Adrenal gland (tissue), 9 donors: ENCODE measurements at regions not wholly inside any gene's neighbourhood (a gene's known extent, or its start where the extent isn't known, plus 50 kb on each side); places are given as distances from the start of the nearest gene placed in this dataset.

Experiments used
- DNase-seq, 7 donors: peaks; one replicate each; pipeline ENCODE4 v3.0.0-alpha.2; 2019 to 2020
- H3K27ac ChIP-seq, 5 donors: fragments of 200-600 bp; sonication (generic) in 4 of 5; 1 replicate in 3 of 5; 2 replicates in 2 of 5; pipeline versions ENCODE4 v1.5.1 to v1.8.0; 2016 to 2020; ENCODE audit warnings: mild to moderate bottlenecking in 1 of 5
- H3K27me3 ChIP-seq: fragments of 200-600 bp; 2 replicates; pipeline ENCODE4 v1.8.0; 2021
- H3K36me3 ChIP-seq, 2 donors: fragments of 200-600 bp; replicated peaks in 1 of 2; 1 replicate in 1 of 2; 2 replicates in 1 of 2; pipeline versions ENCODE4 v1.5.1 to v1.8.0; 2018 to 2022
- H3K4me1 ChIP-seq, 2 donors: fragments of 200-600 bp; replicated peaks in 1 of 2; 1 replicate in 1 of 2; 2 replicates in 1 of 2; pipeline versions ENCODE4 v1.5.1 to v1.8.0; 2018 to 2021
- H3K4me3 ChIP-seq, 4 donors: fragments of 200-600 bp; sonication (generic) in 3 of 4; one replicate each; pipeline ENCODE4 v1.5.1; 2016 to 2018
- H3K9me3 ChIP-seq, 3 donors: fragments of 200-600 bp; sonication (generic) in 1 of 3; replicated peaks in 1 of 3; 1 replicate in 2 of 3; 2 replicates in 1 of 3; pipeline versions ENCODE4 v1.5.1 to v1.8.0; 2016 to 2021
- CTCF ChIP-seq, 6 experiments: fragments of 450-650 bp in 4 of 6; fragments of 200-600 bp in 2 of 6; sonication (generic) in 1 of 6; IDR thresholded peaks; 1 replicate in 5 of 6; 2 replicates in 1 of 6; pipeline versions ENCODE4 v1.5.1 to v1.8.0; 2016 to 2021; ENCODE audit warnings: antibody characterized with exemption in 6 of 6, mild to moderate bottlenecking in 2 of 6, moderate library complexity in 1 of 6
- POLR2A ChIP-seq, 2 donors: fragments of 450-650 bp; IDR thresholded peaks; one replicate each; pipeline ENCODE4 v1.6.1; 2017; ENCODE audit warnings: antibody characterized with exemption in 2 of 2, mild to moderate bottlenecking in 2 of 2, moderate library complexity in 1 of 2
- WGBS, 4 donors: extraction: QIAGEN DNeasy Blood & Tissue Kit in 2 of 4; methylation state at CpG; one replicate each; pipeline versions ENCODE4 v1.1.5 to v1.1.7; 2013 to 2017; 5-methylcytosine and 5-hydroxymethylcytosine counted together
- intact Hi-C, 2 donors: fragments of 100-400 bp; cut with DNase I; formaldehyde crosslinking; loops; one replicate each; pipeline versions ENCODE4 v1.14.1 to v1.15.0; 2022 to 2023
- donor health status: healthy with polysubstance abuse.
- donor health status: Bipolar disorder and iron deficiency.
- donor health status: DM: yes; HTN: yes; CAD: no.
- donor health status: DM: no; HTN: no; CAD: no.
- donor health status: DM: no; HTN: no; CAD: no.

DNA sequence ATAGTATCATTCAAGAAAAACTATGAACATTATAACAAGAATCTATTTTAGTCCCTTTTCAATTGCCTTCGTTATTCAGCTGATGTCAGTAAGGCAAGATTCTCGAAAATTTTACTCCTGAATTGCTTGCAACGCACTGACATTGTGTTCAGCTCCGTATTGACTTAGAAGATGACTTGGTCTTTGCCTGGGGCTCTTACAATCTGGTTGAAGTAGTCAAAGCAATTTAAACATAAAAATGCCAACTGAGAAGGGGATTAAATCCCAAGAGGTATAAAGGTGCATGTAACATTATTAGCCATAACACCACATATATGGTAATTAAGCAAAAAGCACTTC is 507.1 kb downstream of the CENPC start:
- Histone ChIP-seq H3K4me3 (no peak overlapping the region), H3K27me3 (no peaks in the 10 kb centered on the region), H3K4me1 (no peaks in the 10 kb centered on the region), H3K36me3 (no peaks in the 10 kb centered on the region), H3K9me3 (no peaks in the 10 kb centered on the region), H3K27ac (no peak overlapping the region)
- TF ChIP-seq CTCF (IDR thresholded peaks at IDR 0.05) (no peak), POLR2A (IDR thresholded peaks at IDR 0.05) (no peak)
- no peak for DNase-seq
- intact Hi-C loops, result no loop called here
- 41 to 47% (median 43%) methylated on average over 4 of the region's 4 CpGs for WGBS, 4 donors

- TF ChIP-seq CTCF (IDR thresholded peaks at IDR 0.05), result no peak
- no peak for TF ChIP-seq POLR2A (IDR thresholded peaks at IDR 0.05)
- Histone ChIP-seq H3K36me3 (no peaks in the 10 kb centered on the region), H3K27me3 (no peaks in the 10 kb centered on the region), H3K27ac (no peak overlapping the region), H3K4me3 (no peak overlapping the region), H3K4me1 (no peaks in the 10 kb centered on the region), H3K9me3 (no peaks in the 10 kb centered on the region)
- no peak for DNase-seq
- intact Hi-C loops, result no loop called here
These were observed 507.6 kb downstream of the CENPC start for GRCh38 chr4:67037504-67038227.

DNA sequence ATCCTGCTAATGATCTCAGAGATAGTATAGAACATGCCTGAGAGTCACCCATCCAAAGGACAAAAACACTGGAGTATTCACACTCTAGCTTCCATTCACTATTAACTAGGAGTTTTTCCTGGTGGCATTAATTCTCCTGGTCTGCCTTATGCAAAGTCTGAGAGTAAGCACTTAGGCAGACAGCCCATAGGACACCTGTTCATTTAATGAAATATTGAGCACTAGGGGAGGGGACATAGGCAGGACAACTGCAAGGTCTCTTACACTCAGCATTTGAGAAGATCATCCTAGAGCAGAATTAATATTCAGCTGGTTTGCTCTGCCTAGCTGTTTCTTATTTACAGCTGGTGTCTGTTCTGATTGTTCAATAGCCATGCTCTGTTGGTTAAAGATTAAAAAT is 508.5 kb downstream of the CENPC start:
- intact Hi-C loops, result no loop called here
- no peaks in the 10 kb centered on the region for H3K9me3 ChIP-seq
- no peak overlapping the region for H3K4me3 ChIP-seq
- no peaks in the 10 kb centered on the region for H3K36me3 ChIP-seq
- no peaks in the 10 kb centered on the region for H3K4me1 ChIP-seq
- H3K27me3 ChIP-seq, result no peaks in the 10 kb centered on the region
- no peak for DNase-seq
- H3K27ac ChIP-seq, result no peak overlapping the region
- TF ChIP-seq CTCF (IDR thresholded peaks at IDR 0.05) (no peak), POLR2A (IDR thresholded peaks at IDR 0.05) (no peak)

DNA sequence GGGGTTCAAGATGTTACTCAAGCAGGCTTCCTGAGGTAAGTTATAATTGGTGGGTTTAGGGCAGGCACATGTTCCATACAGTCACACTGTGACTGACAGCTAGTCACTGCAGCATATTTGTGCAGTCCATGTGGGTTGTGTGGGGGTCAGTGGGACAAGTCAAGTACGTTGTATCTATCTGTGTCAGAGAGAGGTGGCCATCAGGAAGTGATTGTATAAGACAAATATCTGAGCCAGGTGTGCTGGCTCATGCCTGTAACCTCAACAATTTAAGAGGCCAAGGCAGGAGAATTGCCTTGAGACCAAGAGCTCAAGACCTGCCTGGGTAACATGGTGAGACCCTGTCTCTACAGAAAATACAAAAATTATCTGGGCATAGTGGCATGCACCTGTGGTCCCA is 509.3 kb downstream of the CENPC start:
- H3K27me3 ChIP-seq, result no peaks in the 10 kb centered on the region
- 50 to 72% (median 58%) methylated on average over 1 of the region's 1 CpG for WGBS, 4 donors
- DNase-seq, result no peak
- H3K4me3 ChIP-seq, result no peak overlapping the region
- H3K36me3 ChIP-seq, result no peaks in the 10 kb centered on the region
- H3K4me1 ChIP-seq, result no peaks in the 10 kb centered on the region
- no peaks in the 10 kb centered on the region for H3K9me3 ChIP-seq
- no peak overlapping the region for H3K27ac ChIP-seq
- intact Hi-C loops, result no loop called here
- no peak for TF ChIP-seq POLR2A (IDR thresholded peaks at IDR 0.05)
- TF ChIP-seq CTCF (IDR thresholded peaks at IDR 0.05), result no peak
